Fibroblast of lung (primary cell): ENCODE measurements at regions not wholly inside any gene's neighbourhood (a gene's known extent, or its start where the extent isn't known, plus 50 kb on each side); places are given as distances from the start of the nearest gene placed in this dataset.

Source experiments
- CTCF ChIP-seq, 2 donors: IDR thresholded peaks in 1 of 2; conservative IDR thresholded peaks in 1 of 2; 1 replicate in 1 of 2; 2 replicates in 1 of 2; pipeline ENCODE4 v1.5.1; 2011 to 2012; ENCODE audit warnings: low read length in 2 of 2, control low read depth in 1 of 2, inconsistent platforms in 1 of 2, low read depth in 1 of 2, mild to moderate bottlenecking in 1 of 2
- EZH2 ChIP-seq: IDR thresholded peaks from 2 replicates; pipeline ENCODE4 v1.5.1; 2012; ENCODE audit warnings: low read length, control low read depth, mild to moderate bottlenecking; ENCODE audit errors: missing control alignments

- TF ChIP-seq CTCF (conservative IDR thresholded peaks at IDR 0.05 in 1 of 2, IDR thresholded peaks at IDR 0.05 in 1 of 2; ENCODE audit: low read depth in 1 of 2, low read length in 2 of 2) (no peak), EZH2 (no peak)
Measured at GRCh38 chr14:98146416-98146815, 1125.6 kb downstream of the BCL11B start.
